ENCODE measurements at regions not wholly inside any gene's neighbourhood (a gene's known extent, or its start where the extent isn't known, plus 50 kb on each side); places are given as distances from the start of the nearest gene placed in this dataset.

- TF ChIP-seq RXRA (IDR thresholded peaks at IDR 0.05) (no peak), GABPA (IDR thresholded peaks at IDR 0.05 in 1 of 2, conservative IDR thresholded peaks at IDR 0.05 in 1 of 2) (no peak), EGR1 (IDR thresholded peaks at IDR 0.05; ENCODE audit: low read depth in 2 of 2) (no peak), TAF1 (conservative IDR thresholded peaks at IDR 0.05) (no peak), YY1 (IDR thresholded peaks at IDR 0.05) (no peak), SP1 (IDR thresholded peaks at IDR 0.05) (no peak), HNF4A (conservative IDR thresholded peaks at IDR 0.05) (no peak), RAD21 (IDR thresholded peaks at IDR 0.05) (no peak), FOXA2 (IDR thresholded peaks at IDR 0.05) (no peak), JUND (IDR thresholded peaks at IDR 0.05) (no peak), FOXA1 (IDR thresholded peaks at IDR 0.05) (no peak), HNF4G (IDR thresholded peaks at IDR 0.05) (no peak)
- TF ChIP-seq, protein P1, sequence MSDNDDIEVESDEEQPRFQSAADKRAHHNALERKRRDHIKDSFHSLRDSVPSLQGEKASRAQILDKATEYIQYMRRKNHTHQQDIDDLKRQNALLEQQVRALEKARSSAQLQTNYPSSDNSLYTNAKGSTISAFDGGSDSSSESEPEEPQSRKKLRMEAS (IDR thresholded peaks at IDR 0.05) = no peak
- TF ChIP-seq, protein P2, sequence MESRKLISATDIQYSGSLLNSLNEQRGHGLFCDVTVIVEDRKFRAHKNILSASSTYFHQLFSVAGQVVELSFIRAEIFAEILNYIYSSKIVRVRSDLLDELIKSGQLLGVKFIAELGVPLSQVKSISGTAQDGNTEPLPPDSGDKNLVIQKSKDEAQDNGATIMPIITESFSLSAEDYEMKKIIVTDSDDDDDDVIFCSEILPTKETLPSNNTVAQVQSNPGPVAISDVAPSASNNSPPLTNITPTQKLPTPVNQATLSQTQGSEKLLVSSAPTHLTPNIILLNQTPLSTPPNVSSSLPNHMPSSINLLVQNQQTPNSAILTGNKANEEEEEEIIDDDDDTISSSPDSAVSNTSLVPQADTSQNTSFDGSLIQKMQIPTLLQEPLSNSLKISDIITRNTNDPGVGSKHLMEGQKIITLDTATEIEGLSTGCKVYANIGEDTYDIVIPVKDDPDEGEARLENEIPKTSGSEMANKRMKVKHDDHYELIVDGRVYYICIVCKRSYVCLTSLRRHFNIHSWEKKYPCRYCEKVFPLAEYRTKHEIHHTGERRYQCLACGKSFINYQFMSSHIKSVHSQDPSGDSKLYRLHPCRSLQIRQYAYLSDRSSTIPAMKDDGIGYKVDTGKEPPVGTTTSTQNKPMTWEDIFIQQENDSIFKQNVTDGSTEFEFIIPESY (IDR thresholded peaks at IDR 0.05) = no peak
- TF ChIP-seq, protein P3, sequence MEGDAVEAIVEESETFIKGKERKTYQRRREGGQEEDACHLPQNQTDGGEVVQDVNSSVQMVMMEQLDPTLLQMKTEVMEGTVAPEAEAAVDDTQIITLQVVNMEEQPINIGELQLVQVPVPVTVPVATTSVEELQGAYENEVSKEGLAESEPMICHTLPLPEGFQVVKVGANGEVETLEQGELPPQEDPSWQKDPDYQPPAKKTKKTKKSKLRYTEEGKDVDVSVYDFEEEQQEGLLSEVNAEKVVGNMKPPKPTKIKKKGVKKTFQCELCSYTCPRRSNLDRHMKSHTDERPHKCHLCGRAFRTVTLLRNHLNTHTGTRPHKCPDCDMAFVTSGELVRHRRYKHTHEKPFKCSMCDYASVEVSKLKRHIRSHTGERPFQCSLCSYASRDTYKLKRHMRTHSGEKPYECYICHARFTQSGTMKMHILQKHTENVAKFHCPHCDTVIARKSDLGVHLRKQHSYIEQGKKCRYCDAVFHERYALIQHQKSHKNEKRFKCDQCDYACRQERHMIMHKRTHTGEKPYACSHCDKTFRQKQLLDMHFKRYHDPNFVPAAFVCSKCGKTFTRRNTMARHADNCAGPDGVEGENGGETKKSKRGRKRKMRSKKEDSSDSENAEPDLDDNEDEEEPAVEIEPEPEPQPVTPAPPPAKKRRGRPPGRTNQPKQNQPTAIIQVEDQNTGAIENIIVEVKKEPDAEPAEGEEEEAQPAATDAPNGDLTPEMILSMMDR (IDR thresholded peaks at IDR 0.05; ENCODE audit: low read depth, low read length, missing input control) = no peak
- H3K36me3 ChIP-seq (ENCODE audit: control insufficient read depth in 4 of 4, insufficient read depth in 3 of 4, low read depth in 1 of 4, low read length in 3 of 4) = no peaks in the 10 kb centered on the region
- no peaks in the 10 kb centered on the region for H3K27me3 ChIP-seq (ENCODE audit: control insufficient read depth in 4 of 4, insufficient read depth in 4 of 4, low read length in 3 of 4)
- no peak overlapping the region for H3K9ac ChIP-seq (ENCODE audit: low read depth in 1 of 2, low read length in 2 of 2)
- no peak overlapping the region for H3K4me3 ChIP-seq (ENCODE audit: low read depth in 1 of 3, low read length in 3 of 3)
- no peak for DNase-seq (ENCODE audit: low spot score)
- H3K9me3 ChIP-seq (ENCODE audit: control insufficient read depth in 4 of 4, low read length in 3 of 4) = no peaks in the 10 kb centered on the region
- no peak overlapping the region for H3K27ac ChIP-seq (ENCODE audit: low read depth in 1 of 2, low read length in 2 of 2)
- peaks cover 0 to 5% (median under 1%) of the 10 kb centered on the region in 4 donors for H3K4me1 ChIP-seq (ENCODE audit: control insufficient read depth in 4 of 4, insufficient read depth in 4 of 4, low read length in 3 of 4)
These were observed 125.3 kb upstream of the C1QTNF9B start for GRCh38 chr13:24022568-24022967.

DNA sequence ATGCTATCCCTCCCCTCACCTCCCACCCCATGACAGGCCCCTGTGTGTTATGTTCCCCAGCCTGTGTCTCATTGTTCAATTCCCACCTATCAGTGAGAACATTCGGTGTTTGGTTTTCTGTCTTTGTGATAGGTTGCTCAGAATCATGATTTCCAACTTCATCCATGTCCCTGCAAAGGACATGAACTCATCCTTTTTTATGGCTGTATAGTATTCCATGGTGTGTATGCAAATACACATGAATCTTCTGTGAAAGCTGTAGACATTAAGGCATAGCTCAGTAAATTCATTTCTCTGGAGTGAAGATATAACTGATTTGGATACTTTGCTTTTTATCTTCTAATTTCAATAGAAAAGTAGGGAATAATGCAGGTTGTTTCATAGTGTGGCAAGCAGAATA is 125.8 kb upstream of the C1QTNF9B start:
- TF ChIP-seq TAF1 (conservative IDR thresholded peaks at IDR 0.05) = no peak
- TF ChIP-seq NR2F2 (IDR thresholded peaks at IDR 0.05) = no peak
- no peak for TF ChIP-seq RXRA (IDR thresholded peaks at IDR 0.05)
- TF ChIP-seq FOXA2 (IDR thresholded peaks at IDR 0.05) = no peak
- TF ChIP-seq GABPA (IDR thresholded peaks at IDR 0.05 in 1 of 2, conservative IDR thresholded peaks at IDR 0.05 in 1 of 2) = no peak
- no peak for TF ChIP-seq SP1 (IDR thresholded peaks at IDR 0.05)
- TF ChIP-seq RAD21 (IDR thresholded peaks at IDR 0.05) = no peak
- TF ChIP-seq YY1 (IDR thresholded peaks at IDR 0.05) = no peak
- TF ChIP-seq, protein P3 (IDR thresholded peaks at IDR 0.05; ENCODE audit: low read depth, low read length, missing input control) = no peak
- TF ChIP-seq HNF4A (conservative IDR thresholded peaks at IDR 0.05) = no peak
- TF ChIP-seq, protein P4, sequence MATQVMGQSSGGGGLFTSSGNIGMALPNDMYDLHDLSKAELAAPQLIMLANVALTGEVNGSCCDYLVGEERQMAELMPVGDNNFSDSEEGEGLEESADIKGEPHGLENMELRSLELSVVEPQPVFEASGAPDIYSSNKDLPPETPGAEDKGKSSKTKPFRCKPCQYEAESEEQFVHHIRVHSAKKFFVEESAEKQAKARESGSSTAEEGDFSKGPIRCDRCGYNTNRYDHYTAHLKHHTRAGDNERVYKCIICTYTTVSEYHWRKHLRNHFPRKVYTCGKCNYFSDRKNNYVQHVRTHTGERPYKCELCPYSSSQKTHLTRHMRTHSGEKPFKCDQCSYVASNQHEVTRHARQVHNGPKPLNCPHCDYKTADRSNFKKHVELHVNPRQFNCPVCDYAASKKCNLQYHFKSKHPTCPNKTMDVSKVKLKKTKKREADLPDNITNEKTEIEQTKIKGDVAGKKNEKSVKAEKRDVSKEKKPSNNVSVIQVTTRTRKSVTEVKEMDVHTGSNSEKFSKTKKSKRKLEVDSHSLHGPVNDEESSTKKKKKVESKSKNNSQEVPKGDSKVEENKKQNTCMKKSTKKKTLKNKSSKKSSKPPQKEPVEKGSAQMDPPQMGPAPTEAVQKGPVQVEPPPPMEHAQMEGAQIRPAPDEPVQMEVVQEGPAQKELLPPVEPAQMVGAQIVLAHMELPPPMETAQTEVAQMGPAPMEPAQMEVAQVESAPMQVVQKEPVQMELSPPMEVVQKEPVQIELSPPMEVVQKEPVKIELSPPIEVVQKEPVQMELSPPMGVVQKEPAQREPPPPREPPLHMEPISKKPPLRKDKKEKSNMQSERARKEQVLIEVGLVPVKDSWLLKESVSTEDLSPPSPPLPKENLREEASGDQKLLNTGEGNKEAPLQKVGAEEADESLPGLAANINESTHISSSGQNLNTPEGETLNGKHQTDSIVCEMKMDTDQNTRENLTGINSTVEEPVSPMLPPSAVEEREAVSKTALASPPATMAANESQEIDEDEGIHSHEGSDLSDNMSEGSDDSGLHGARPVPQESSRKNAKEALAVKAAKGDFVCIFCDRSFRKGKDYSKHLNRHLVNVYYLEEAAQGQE (IDR thresholded peaks at IDR 0.05) = no peak
- TF ChIP-seq FOXA1 (IDR thresholded peaks at IDR 0.05) = no peak
- no peak for TF ChIP-seq HNF4G (IDR thresholded peaks at IDR 0.05)
- TF ChIP-seq, protein P1 (IDR thresholded peaks at IDR 0.05) = no peak
- no peak for TF ChIP-seq EGR1 (IDR thresholded peaks at IDR 0.05; ENCODE audit: low read depth in 2 of 2)
- TF ChIP-seq, protein P5, sequence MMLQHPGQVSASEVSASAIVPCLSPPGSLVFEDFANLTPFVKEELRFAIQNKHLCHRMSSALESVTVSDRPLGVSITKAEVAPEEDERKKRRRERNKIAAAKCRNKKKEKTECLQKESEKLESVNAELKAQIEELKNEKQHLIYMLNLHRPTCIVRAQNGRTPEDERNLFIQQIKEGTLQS (IDR thresholded peaks at IDR 0.05) = no peak
- TF ChIP-seq, protein P2 (IDR thresholded peaks at IDR 0.05) = no peak
- TF ChIP-seq JUND (IDR thresholded peaks at IDR 0.05) = no peak
- Histone ChIP-seq H3K27ac (ENCODE audit: low read depth in 1 of 2, low read length in 2 of 2) (no peak overlapping the region), H3K27me3 (ENCODE audit: control insufficient read depth in 4 of 4, insufficient read depth in 4 of 4, low read length in 3 of 4) (no peaks in the 10 kb centered on the region), H3K9me3 (ENCODE audit: control insufficient read depth in 4 of 4, low read length in 3 of 4) (no peaks in the 10 kb centered on the region), H3K36me3 (ENCODE audit: control insufficient read depth in 4 of 4, insufficient read depth in 3 of 4, low read depth in 1 of 4, low read length in 3 of 4) (no peaks in the 10 kb centered on the region), H3K4me1 (ENCODE audit: control insufficient read depth in 4 of 4, insufficient read depth in 4 of 4, low read length in 3 of 4) (peaks cover 0 to 5% (median under 1%) of the 10 kb centered on the region in 4 donors), H3K9ac (ENCODE audit: low read depth in 1 of 2, low read length in 2 of 2) (no peak overlapping the region), H3K4me3 (ENCODE audit: low read depth in 1 of 3, low read length in 3 of 3) (no peak overlapping the region)
- 97% methylated on average over 1 of the region's 1 CpG for WGBS
- no peak for DNase-seq (ENCODE audit: low spot score)
